ENCODE measurements at regions not wholly inside any gene's neighbourhood (a gene's known extent, or its start where the extent isn't known, plus 50 kb on each side); places are given as distances from the start of the nearest gene placed in this dataset.

- no peak overlapping the region for H3K56ac ChIP-seq (replicated peaks; ENCODE audit: insufficient read length, low read depth, low read length)
- FAIRE-seq = no peak
- H3K36me3 ChIP-seq (ENCODE audit: control insufficient read depth in 2 of 4, insufficient read depth in 4 of 4, low read length in 3 of 4) = no peaks in the 10 kb centered on the region
- H3K79me1 ChIP-seq (ENCODE audit: low read depth, low read length) = peaks cover 2% of the 10 kb centered on the region
- H2AK5ac ChIP-seq (ENCODE audit: low read depth, low read length) = no peak overlapping the region
- no peak overlapping the region for H3K4me3 ChIP-seq (ENCODE audit: extremely low read depth in 1 of 4, insufficient read depth in 2 of 4, low read depth in 3 of 4, low read length in 4 of 4)
- H2AFZ ChIP-seq (ENCODE audit: low read length) = no peak overlapping the region
- H4K20me1 ChIP-seq (replicated peaks in 1 of 2; ENCODE audit: control insufficient read depth in 1 of 2, insufficient read depth in 2 of 2, low read length in 2 of 2) = no peaks in the 10 kb centered on the region
- POLR2A ChIA-PET (ENCODE audit: partially characterized antibody) = interaction anchor here (1.0 to 1.6 kb wide), 2 partner anchors 24 to 66 kb away, joined by 4 to 5 read pairs; no protein-coding TSS in a partner anchor
- H2BK12ac ChIP-seq (ENCODE audit: low read depth, low read length) = no peak overlapping the region
- no peak overlapping the region for H2BK5ac ChIP-seq (ENCODE audit: low read depth, low read length)
- H4K8ac ChIP-seq (ENCODE audit: extremely low read depth, insufficient read depth, low read length) = no peak overlapping the region
- H3K9ac ChIP-seq (replicated peaks in 1 of 4; ENCODE audit: extremely low read depth in 1 of 4, low read depth in 3 of 4, low read length in 3 of 4) = no peak overlapping the region
- no peak overlapping the region for H3K14ac ChIP-seq (ENCODE audit: insufficient read length)
- WGBS, 2 experiments (ENCODE audit: extremely low coverage in 1 of 2, insufficient coverage in 1 of 2, insufficient read length in 1 of 2, insufficient replicate concordance in 2 of 2, low coverage in 1 of 2, low lambda C conversion rate in 2 of 2, missing lambda C conversion rate in 1 of 2) = 88% methylated on average over 7 of the region's 7 CpGs; no CpG with 5 or more reads in 1 of the 2 experiments
- DNase-seq (ENCODE audit: low read depth in 1 of 2, low spot score in 2 of 2) = no peak
- peaks cover 0 to 12% of the 10 kb centered on the region in 2 experiments; a peak in 1 of 4 replicates for H3K79me2 ChIP-seq (ENCODE audit: control insufficient read depth in 1 of 2, insufficient read depth in 2 of 2, low read length in 2 of 2)
- H2BK120ac ChIP-seq (replicated peaks; ENCODE audit: low read depth, low read length) = no peak overlapping the region
- no peak overlapping the region for H2BK20ac ChIP-seq (ENCODE audit: low read length)
- CTCF ChIA-PET (ENCODE audit: partially characterized antibody) = interaction anchor here (0.6 to 2.6 kb wide), 10 partner anchors 9 to 312 kb away, joined by 3 to 6 read pairs (median 4); no protein-coding TSS in a partner anchor
- H4K91ac ChIP-seq (replicated peaks; ENCODE audit: insufficient read length, low read length) = no peak overlapping the region
- no peaks in the 10 kb centered on the region for H3K9me3 ChIP-seq (ENCODE audit: insufficient read depth in 2 of 2, low read depth in 1 of 2, low read length in 1 of 2)
- H3K4ac ChIP-seq (replicated peaks; ENCODE audit: insufficient read length, low read depth, low read length) = no peak overlapping the region
- H3K23ac ChIP-seq (ENCODE audit: insufficient read length) = no peak overlapping the region
- no peak overlapping the region for H2BK15ac ChIP-seq (ENCODE audit: low read length)
- H3K27me3 ChIP-seq (replicated peaks in 1 of 4; ENCODE audit: control insufficient read depth in 3 of 4, extremely low read depth in 1 of 4, insufficient read depth in 3 of 4, low read length in 3 of 4) = no peaks in the 10 kb centered on the region
- H4K5ac ChIP-seq (ENCODE audit: insufficient read length, low read depth, low read length) = no peak overlapping the region
- H3K18ac ChIP-seq (ENCODE audit: extremely low read depth, low read length) = no peak overlapping the region
- no peak overlapping the region for H3K4me2 ChIP-seq (ENCODE audit: insufficient read depth in 1 of 2, low read depth in 2 of 2, low read length in 2 of 2)
- no peaks in the 10 kb centered on the region for H3K4me1 ChIP-seq (replicated peaks in 1 of 4; ENCODE audit: control insufficient read depth in 3 of 4, insufficient read depth in 4 of 4, low read length in 3 of 4)
- no peaks in the 10 kb centered on the region for H3K23me2 ChIP-seq (ENCODE audit: low read depth, low read length)
- H3K27ac ChIP-seq (ENCODE audit: low read depth, low read length) = no peak overlapping the region
- TF ChIP-seq JUN (IDR thresholded peaks at IDR 0.05; ENCODE audit: low read depth, low read length) (no peak), ZNF274 (IDR thresholded peaks at IDR 0.05; ENCODE audit: borderline replicate concordance, extremely low read depth, low read length) (no peak), RFX5 (IDR thresholded peaks at IDR 0.05; ENCODE audit: borderline replicate concordance, low read depth, low read length) (no peak), SIN3A (conservative IDR thresholded peaks at IDR 0.05 in 1 of 2, IDR thresholded peaks at IDR 0.05 in 1 of 2; ENCODE audit: low read depth in 1 of 2, low read length in 2 of 2) (no peak), SP4 (IDR thresholded peaks at IDR 0.05; ENCODE audit: low read length) (no peak), RXRA (IDR thresholded peaks at IDR 0.05; ENCODE audit: insufficient read depth, low read depth, low read length) (no peak), TBP (IDR thresholded peaks at IDR 0.05; ENCODE audit: low read depth, low read length) (no peak), POU5F1 (IDR thresholded peaks at IDR 0.05; ENCODE audit: low read depth, low read length) (no peak), HDAC6 (IDR thresholded peaks at IDR 0.05; ENCODE audit: low read depth, low read length) (no peak), TAF1 (IDR thresholded peaks at IDR 0.05; ENCODE audit: low read depth, low read length) (no peak), MAX (IDR thresholded peaks at IDR 0.05) (no peak), MAFK (IDR thresholded peaks at IDR 0.05; ENCODE audit: low read depth, low read length) (no peak), TAF7 (optimal IDR thresholded peaks at IDR 0.05; ENCODE audit: borderline replicate concordance, low read depth, low read length) (no peak), CHD1 (IDR thresholded peaks at IDR 0.05; ENCODE audit: low read depth, low read length) (no peak)
These were observed 149.4 kb upstream of the TIAM1 start for GRCh38 chr21:31493350-31493880.
